OCI-LY7 (cell line): ENCODE measurements at regions not wholly inside any gene's neighbourhood (a gene's known extent, or its start where the extent isn't known, plus 50 kb on each side); places are given as distances from the start of the nearest gene placed in this dataset.

ENCODE experiments used
- EZH2phosphoT487 ChIP-seq: fragments of 200-600 bp; sonication (generic); IDR thresholded peaks from 2 replicates; pipeline ENCODE4 v1.6.1; 2018; ENCODE audit warnings: low read depth, borderline replicate concordance, mild to moderate bottlenecking, mixed run types, antibody characterized with exemption, low read length, moderate library complexity, mixed read lengths
- TF ChIP-seq, protein P1 (sequence below): fragments of 200-600 bp; sonication (generic); conservative IDR thresholded peaks from 2 replicates; pipeline ENCODE4 v1.5.1; 2014; ENCODE audit warnings: mild to moderate bottlenecking, antibody characterized with exemption, low read length, moderate library complexity, mixed read lengths

DNA sequence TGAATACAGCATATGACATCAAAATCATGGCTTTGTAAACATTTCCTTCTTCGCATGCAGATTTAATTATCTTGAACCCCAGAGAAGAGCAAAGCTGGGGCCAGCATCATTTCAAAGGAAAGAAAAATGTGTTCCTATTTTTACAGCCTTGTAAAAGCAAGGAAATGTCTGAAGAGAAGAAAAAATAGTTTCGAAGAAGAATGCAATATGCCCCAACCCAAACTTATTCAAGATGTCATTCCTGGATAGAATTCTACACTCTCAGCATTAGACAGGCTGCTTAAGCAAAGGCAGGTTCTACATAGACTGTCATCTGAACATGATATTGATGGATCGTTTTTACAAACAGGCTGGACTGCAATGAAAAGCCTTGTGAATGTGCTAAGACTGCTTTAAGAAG lies 900.8 kb downstream of the TTLL7 start:
- TF ChIP-seq, protein P1, sequence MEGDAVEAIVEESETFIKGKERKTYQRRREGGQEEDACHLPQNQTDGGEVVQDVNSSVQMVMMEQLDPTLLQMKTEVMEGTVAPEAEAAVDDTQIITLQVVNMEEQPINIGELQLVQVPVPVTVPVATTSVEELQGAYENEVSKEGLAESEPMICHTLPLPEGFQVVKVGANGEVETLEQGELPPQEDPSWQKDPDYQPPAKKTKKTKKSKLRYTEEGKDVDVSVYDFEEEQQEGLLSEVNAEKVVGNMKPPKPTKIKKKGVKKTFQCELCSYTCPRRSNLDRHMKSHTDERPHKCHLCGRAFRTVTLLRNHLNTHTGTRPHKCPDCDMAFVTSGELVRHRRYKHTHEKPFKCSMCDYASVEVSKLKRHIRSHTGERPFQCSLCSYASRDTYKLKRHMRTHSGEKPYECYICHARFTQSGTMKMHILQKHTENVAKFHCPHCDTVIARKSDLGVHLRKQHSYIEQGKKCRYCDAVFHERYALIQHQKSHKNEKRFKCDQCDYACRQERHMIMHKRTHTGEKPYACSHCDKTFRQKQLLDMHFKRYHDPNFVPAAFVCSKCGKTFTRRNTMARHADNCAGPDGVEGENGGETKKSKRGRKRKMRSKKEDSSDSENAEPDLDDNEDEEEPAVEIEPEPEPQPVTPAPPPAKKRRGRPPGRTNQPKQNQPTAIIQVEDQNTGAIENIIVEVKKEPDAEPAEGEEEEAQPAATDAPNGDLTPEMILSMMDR = no peak
- TF ChIP-seq EZH2phosphoT487 = no peak
